Osteoblast (primary cell): ENCODE measurements at regions not wholly inside any gene's neighbourhood (a gene's known extent, or its start where the extent isn't known, plus 50 kb on each side); places are given as distances from the start of the nearest gene placed in this dataset.

Experiments used
- DNase-seq: peaks from one replicate; pipeline ENCODE4 v3.0.0; 2011; ENCODE audit warnings: low spot score, mixed read lengths; ENCODE audit not compliant: insufficient read length; ENCODE audit errors: missing footprints
- H2AFZ ChIP-seq: 2 replicates; pipeline ENCODE4 v1.6.0; 2011; ENCODE audit warnings: mild to moderate bottlenecking, low read length
- H3K27ac ChIP-seq: 2 replicates; pipeline ENCODE4 v1.5.1; 2011; ENCODE audit warnings: mild to moderate bottlenecking, low read depth, low read length, moderate library complexity
- H3K27me3 ChIP-seq: 2 replicates; pipeline ENCODE4 v1.6.0; 2012; ENCODE audit warnings: mild to moderate bottlenecking, control low read depth, inconsistent platforms, low read length, moderate library complexity; ENCODE audit not compliant: insufficient read depth
- H3K36me3 ChIP-seq: 2 replicates; pipeline ENCODE4 v1.5.1; 2011; ENCODE audit warnings: mild to moderate bottlenecking, low read length, control low read depth, moderate library complexity; ENCODE audit not compliant: insufficient read depth
- H3K4me1 ChIP-seq: 2 replicates; pipeline ENCODE4 v1.5.1; 2011; ENCODE audit warnings: mild to moderate bottlenecking, low read length, control low read depth, moderate library complexity; ENCODE audit not compliant: insufficient read depth
- H3K4me2 ChIP-seq: 2 replicates; pipeline ENCODE4 v1.6.0; 2011; ENCODE audit warnings: mild to moderate bottlenecking, low read length; ENCODE audit not compliant: insufficient read depth
- H3K4me3 ChIP-seq: fragments of 200-600 bp; sonication (generic); 3 replicates; pipeline ENCODE4 v1.5.1; 2012; ENCODE audit warnings: mild to moderate bottlenecking, low read length, inconsistent platforms; ENCODE audit not compliant: insufficient read depth
- H3K79me2 ChIP-seq: 2 replicates; pipeline ENCODE4 v1.6.0; 2012; ENCODE audit warnings: mild to moderate bottlenecking, low read length, control low read depth, inconsistent platforms; ENCODE audit not compliant: insufficient read depth
- H3K9me3 ChIP-seq: 2 replicates; pipeline ENCODE4 v1.5.1; 2011; ENCODE audit warnings: low read depth, low read length, control low read depth
- H4K20me1 ChIP-seq: 2 replicates; pipeline ENCODE4 v1.6.0; 2012; ENCODE audit warnings: mild to moderate bottlenecking, low read length, control low read depth; ENCODE audit not compliant: insufficient read depth
- CTCF ChIP-seq: IDR thresholded peaks from 2 replicates; pipeline ENCODE4 v1.5.1; 2011; ENCODE audit warnings: mild to moderate bottlenecking, low read depth, low read length, moderate library complexity; ENCODE audit errors: extremely low read depth

GRCh38 chr18:78681396-78681795, 298.2 kb upstream of the SALL3 start:
- Histone ChIP-seq H3K4me2 (no peak overlapping the region), H3K4me3 (no peak overlapping the region), H3K9me3 (no peaks in the 10 kb centered on the region), H3K27me3 (no peaks in the 10 kb centered on the region), H2AFZ (no peak overlapping the region), H4K20me1 (no peaks in the 10 kb centered on the region), H3K79me2 (no peaks in the 10 kb centered on the region), H3K36me3 (no peaks in the 10 kb centered on the region), H3K4me1 (no peaks in the 10 kb centered on the region), H3K27ac (no peak overlapping the region)
- no peak for DNase-seq
- no peak for TF ChIP-seq CTCF

GRCh38 chr18:78681934-78682333, 297.7 kb upstream of the SALL3 start:
- no peak for DNase-seq
- Histone ChIP-seq H3K36me3 (no peaks in the 10 kb centered on the region), H4K20me1 (no peaks in the 10 kb centered on the region), H3K27ac (no peak overlapping the region), H2AFZ (no peak overlapping the region), H3K4me1 (no peaks in the 10 kb centered on the region), H3K9me3 (no peaks in the 10 kb centered on the region), H3K4me3 (no peak overlapping the region), H3K27me3 (no peaks in the 10 kb centered on the region), H3K4me2 (no peak overlapping the region), H3K79me2 (no peaks in the 10 kb centered on the region)
- no peak for TF ChIP-seq CTCF

- Histone ChIP-seq H3K27ac (no peak overlapping the region), H4K20me1 (no peaks in the 10 kb centered on the region), H3K4me1 (no peaks in the 10 kb centered on the region), H3K4me3 (no peak overlapping the region), H3K36me3 (no peaks in the 10 kb centered on the region), H2AFZ (no peak overlapping the region), H3K27me3 (no peaks in the 10 kb centered on the region), H3K4me2 (no peak overlapping the region), H3K9me3 (no peaks in the 10 kb centered on the region), H3K79me2 (no peaks in the 10 kb centered on the region)
- no peak for TF ChIP-seq CTCF
- DNase-seq: no peak
Measured at GRCh38 chr18:78682716-78683115, 296.9 kb upstream of the SALL3 start.

GRCh38 chr18:78683191-78684010, 296.2 kb upstream of the SALL3 start:
- H3K27ac ChIP-seq: no peak overlapping the region
- no peaks in the 10 kb centered on the region for H3K36me3 ChIP-seq
- no peaks in the 10 kb centered on the region for H4K20me1 ChIP-seq
- H2AFZ ChIP-seq: no peak overlapping the region
- no peaks in the 10 kb centered on the region for H3K9me3 ChIP-seq
- no peak for TF ChIP-seq CTCF
- H3K4me1 ChIP-seq: no peaks in the 10 kb centered on the region
- no peak overlapping the region for H3K4me2 ChIP-seq
- peak; percentile 51 for DNase-seq
- H3K79me2 ChIP-seq: no peaks in the 10 kb centered on the region
- H3K27me3 ChIP-seq: no peaks in the 10 kb centered on the region
- no peak overlapping the region for H3K4me3 ChIP-seq
